ENCODE measurements at regions not wholly inside any gene's neighbourhood (a gene's known extent, or its start where the extent isn't known, plus 50 kb on each side); places are given as distances from the start of the nearest gene placed in this dataset.

- Histone ChIP-seq H3K4me1 (replicated peaks in 1 of 2) (no peaks in the 10 kb centered on the region), H3K36me3 (replicated peaks in 1 of 2) (no peaks in the 10 kb centered on the region), H3K27ac (no peak overlapping the region), H3K4me3 (no peak overlapping the region), H3K27me3 (no peaks in the 10 kb centered on the region), H3K9me3 (replicated peaks in 1 of 3) (no peaks in the 10 kb centered on the region)
- intact Hi-C loops (cut with DNase I), result no loop called here
- WGBS, 4 donors, result 77 to 84% (median 82%) methylated on average over 5 of the region's 5 CpGs
- DNase-seq, result no peak
- TF ChIP-seq POLR2A (IDR thresholded peaks at IDR 0.05) (no peak), CTCF (IDR thresholded peaks at IDR 0.05) (no peak)
These were observed 221.6 kb downstream of the RHOU start for GRCh38 chr1:228956864-228957263.

GRCh38 chr1:228957535-228957934 is 222.3 kb downstream of the RHOU start:
- DNase-seq, result no peak
- Histone ChIP-seq H3K36me3 (replicated peaks in 1 of 2) (no peaks in the 10 kb centered on the region), H3K4me1 (replicated peaks in 1 of 2) (no peaks in the 10 kb centered on the region), H3K27ac (no peak overlapping the region), H3K27me3 (no peaks in the 10 kb centered on the region), H3K4me3 (no peak overlapping the region), H3K9me3 (replicated peaks in 1 of 3) (no peaks in the 10 kb centered on the region)
- TF ChIP-seq CTCF (IDR thresholded peaks at IDR 0.05) (no peak), POLR2A (IDR thresholded peaks at IDR 0.05) (no peak)
- intact Hi-C loops (cut with DNase I), result no loop called here
- 87 to 94% (median 91%) methylated on average over 6 of the region's 6 CpGs for WGBS, 4 donors

GRCh38 chr1:228958121-228958520 is 222.8 kb downstream of the RHOU start:
- intact Hi-C loops (cut with DNase I), result no loop called here
- Histone ChIP-seq H3K4me3 (no peak overlapping the region), H3K27ac (no peak overlapping the region), H3K27me3 (no peaks in the 10 kb centered on the region), H3K4me1 (replicated peaks in 1 of 2) (no peaks in the 10 kb centered on the region), H3K36me3 (replicated peaks in 1 of 2) (no peaks in the 10 kb centered on the region), H3K9me3 (replicated peaks in 1 of 3) (no peaks in the 10 kb centered on the region)
- DNase-seq, result no peak
- 87 to 95% (median 91%) methylated on average over 4 of the region's 4 CpGs for WGBS, 4 donors
- TF ChIP-seq CTCF (IDR thresholded peaks at IDR 0.05) (no peak), POLR2A (IDR thresholded peaks at IDR 0.05) (no peak)

GRCh38 chr1:228958741-228959140 is 223.5 kb downstream of the RHOU start:
- Histone ChIP-seq H3K9me3 (replicated peaks in 1 of 3) (no peaks in the 10 kb centered on the region), H3K36me3 (replicated peaks in 1 of 2) (no peaks in the 10 kb centered on the region), H3K4me3 (no peak overlapping the region), H3K27ac (no peak overlapping the region), H3K4me1 (replicated peaks in 1 of 2) (peaks cover 0 to under 1% of the 10 kb centered on the region in 2 donors), H3K27me3 (no peaks in the 10 kb centered on the region)
- TF ChIP-seq CTCF (IDR thresholded peaks at IDR 0.05), result no peak
- TF ChIP-seq POLR2A (IDR thresholded peaks at IDR 0.05), result no peak
- 81 to 90% (median 87%) methylated on average over 2 of the region's 2 CpGs for WGBS, 4 donors
- DNase-seq, result no peak
- intact Hi-C loops (cut with DNase I), result no loop called here
